Erythroblast (primary cell): ENCODE measurements at regions not wholly inside any gene's neighbourhood (a gene's known extent, or its start where the extent isn't known, plus 50 kb on each side); places are given as distances from the start of the nearest gene placed in this dataset.
"Not testable (repeated sequence)": the region's sequence is repeated elsewhere in the genome, so short reads cannot be mapped to it uniquely, and the experiment has no call there.

ENCODE experiments used
- GATA1 ChIP-seq: IDR thresholded peaks from 2 replicates; pipeline ENCODE4 v1.6.1; 2011; ENCODE audit warnings: low read depth, mild to moderate bottlenecking, control low read depth, low read length, moderate library complexity
- POLR2A ChIP-seq: IDR thresholded peaks from 2 replicates; pipeline ENCODE4 v1.6.1; 2011; ENCODE audit warnings: mild to moderate bottlenecking, low read length

- not testable (repeated sequence) for TF ChIP-seq POLR2A, GATA1
Observed at GRCh38 chr2:209145220-209145691, 278.6 kb upstream of the MAP2 start.
